HG02678 (cell line): ENCODE measurements at regions not wholly inside any gene's neighbourhood (a gene's known extent, or its start where the extent isn't known, plus 50 kb on each side); places are given as distances from the start of the nearest gene placed in this dataset.
"Not testable (repeated sequence)": the region's sequence is repeated elsewhere in the genome, so short reads cannot be mapped to it uniquely, and the experiment has no call there.

ENCODE experiments used
- ATAC-seq: cut with Tn5 transposase; IDR thresholded peaks from one replicate; pipeline ENCODE4 v1.9.1; 2021; ENCODE audit warnings: mild to moderate bottlenecking, moderate library complexity; ENCODE audit not compliant: unreplicated experiment

GRCh38 chr2:226118471-226119429 is 680.9 kb downstream of the IRS1 start:
- ATAC-seq = no peak

GRCh38 chr2:226117510-226118065 is 682.0 kb downstream of the IRS1 start:
- ATAC-seq = no peak

GRCh38 chr2:226116346-226116745 is 683.3 kb downstream of the IRS1 start:
- no peak for ATAC-seq

- ATAC-seq = no peak
These were observed 683.8 kb downstream of the IRS1 start for GRCh38 chr2:226115832-226116200.

GRCh38 chr2:226115102-226115831 is 684.4 kb downstream of the IRS1 start:
- no peak for ATAC-seq

GRCh38 chr2:226114436-226114835 is 685.2 kb downstream of the IRS1 start:
- no peak for ATAC-seq

- ATAC-seq = no peak
These were observed 699.6 kb downstream of the NYAP2 start for GRCh38 chr2:226098861-226099745.

- no peak for ATAC-seq
These were observed 695.5 kb downstream of the NYAP2 start for GRCh38 chr2:226095058-226095457.

- ATAC-seq = no peak
These were observed 693.9 kb downstream of the NYAP2 start for GRCh38 chr2:226093364-226093763.

- no peak for ATAC-seq
These were observed 688.8 kb downstream of the NYAP2 start for GRCh38 chr2:226088366-226088674.

GRCh38 chr2:226087505-226088365 is 688.2 kb downstream of the NYAP2 start:
- no peak for ATAC-seq

- no peak for ATAC-seq
These were observed 687.5 kb downstream of the NYAP2 start for GRCh38 chr2:226087051-226087450.

GRCh38 chr2:226086190-226086589 is 686.7 kb downstream of the NYAP2 start:
- no peak for ATAC-seq

GRCh38 chr2:226085425-226085824 is 685.9 kb downstream of the NYAP2 start:
- not testable (repeated sequence) for ATAC-seq

- ATAC-seq = no peak
These were observed 680.8 kb downstream of the NYAP2 start for GRCh38 chr2:226080334-226080733.

GRCh38 chr2:226079671-226080181 is 680.2 kb downstream of the NYAP2 start:
- no peak for ATAC-seq

- no peak for ATAC-seq
These were observed 679.7 kb downstream of the NYAP2 start for GRCh38 chr2:226079196-226079595.

- no peak for ATAC-seq
These were observed 679.2 kb downstream of the NYAP2 start for GRCh38 chr2:226078666-226079065.

GRCh38 chr2:226077841-226078240 is 678.3 kb downstream of the NYAP2 start:
- ATAC-seq = no peak

GRCh38 chr2:226077031-226077430 is 677.5 kb downstream of the NYAP2 start:
- ATAC-seq = no peak
